NCI-H446 treated with DMSO at 0.1 percent for 48 hours (cell line): ENCODE measurements at regions not wholly inside any gene's neighbourhood (a gene's known extent, or its start where the extent isn't known, plus 50 kb on each side); places are given as distances from the start of the nearest gene placed in this dataset.
"Not testable (repeated sequence)": the region's sequence is repeated elsewhere in the genome, so short reads cannot be mapped to it uniquely, and the experiment has no call there.

Experiments
- DNase-seq: peaks from one replicate; lab custom pipeline; 2025; lab: John Stamatoyannopoulos, UW

- no peak for DNase-seq
These were observed 259.9 kb downstream of the CTH start for GRCh38 chr1:70671006-70671405.

DNA sequence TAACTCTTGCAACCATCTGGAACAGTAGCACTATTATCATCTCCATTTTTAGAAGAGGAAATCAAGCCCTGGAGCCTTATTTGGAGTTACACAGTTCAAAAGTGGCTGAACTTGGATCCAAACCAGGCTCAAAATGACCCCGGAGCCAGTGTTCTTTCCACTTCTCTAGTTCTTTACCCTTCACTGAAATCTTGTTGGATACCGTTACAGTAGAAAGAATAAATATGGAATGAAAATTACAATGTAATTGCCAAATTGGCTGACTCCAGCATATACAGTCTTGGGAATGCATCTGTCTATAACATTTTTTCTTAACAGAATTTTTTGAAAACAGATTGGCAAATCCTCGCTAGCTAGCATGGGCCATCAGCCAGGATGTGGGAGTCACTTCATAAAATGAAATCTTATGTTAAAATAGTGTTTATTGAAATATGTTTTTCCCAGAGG, 261.4 kb downstream of the CTH start:
- peak; percentile 85 for DNase-seq

GRCh38 chr1:70674941-70675685, 264.0 kb downstream of the CTH start:
- DNase-seq = no peak

- DNase-seq = no peak
These were observed 264.7 kb downstream of the CTH start for GRCh38 chr1:70675737-70676156.

- peak; percentile 46 for DNase-seq
These were observed 274.5 kb downstream of the CTH start for GRCh38 chr1:70685300-70686286.

- DNase-seq = no peak
These were observed 277.5 kb downstream of the CTH start for GRCh38 chr1:70688580-70688979.

GRCh38 chr1:70706381-70707037, 295.4 kb downstream of the CTH start:
- DNase-seq = no peak

- no peak for DNase-seq
These were observed 296.1 kb downstream of the CTH start for GRCh38 chr1:70707214-70707613.

DNA sequence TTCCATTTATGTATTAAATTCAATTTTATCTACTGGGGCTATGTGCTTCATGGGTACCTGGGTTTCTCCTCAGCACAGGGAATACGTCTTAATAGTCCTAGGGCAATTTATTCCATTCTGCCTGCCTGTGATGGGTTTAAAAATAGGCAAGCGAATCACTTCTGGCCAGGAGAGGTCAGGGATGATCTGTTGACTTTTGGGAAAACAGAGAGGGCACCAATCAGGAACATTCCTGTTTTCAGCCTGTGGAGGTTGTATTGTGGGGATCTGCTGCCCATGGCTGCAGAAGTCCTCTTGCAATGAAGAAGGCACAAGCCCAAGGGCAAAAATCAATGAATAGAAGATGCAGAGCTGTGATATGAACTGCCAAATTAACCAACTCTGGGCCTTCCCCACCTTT, 303.1 kb downstream of the CTH start:
- DNase-seq = no peak

DNA sequence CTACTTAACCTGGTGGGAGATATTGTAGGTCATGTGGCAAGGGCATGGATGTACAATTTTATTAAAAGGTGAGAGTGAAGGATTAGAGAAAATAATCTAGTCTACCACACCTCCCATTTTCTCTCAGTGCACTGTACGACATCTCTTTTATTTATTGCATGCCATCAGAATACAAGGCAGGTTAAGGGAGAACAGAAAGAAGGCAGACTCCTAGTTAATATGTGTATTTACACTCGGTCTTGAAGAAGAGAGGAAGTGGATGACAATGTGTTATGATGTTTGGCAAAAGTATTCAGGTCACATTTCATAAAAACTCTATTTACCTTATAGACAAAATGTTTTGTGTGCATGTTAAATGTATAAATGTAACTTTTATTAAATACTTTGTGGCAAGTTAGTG, 306.1 kb downstream of the CTH start:
- DNase-seq = no peak

- DNase-seq = no peak
These were observed 306.6 kb downstream of the CTH start for GRCh38 chr1:70717656-70718055.

DNA sequence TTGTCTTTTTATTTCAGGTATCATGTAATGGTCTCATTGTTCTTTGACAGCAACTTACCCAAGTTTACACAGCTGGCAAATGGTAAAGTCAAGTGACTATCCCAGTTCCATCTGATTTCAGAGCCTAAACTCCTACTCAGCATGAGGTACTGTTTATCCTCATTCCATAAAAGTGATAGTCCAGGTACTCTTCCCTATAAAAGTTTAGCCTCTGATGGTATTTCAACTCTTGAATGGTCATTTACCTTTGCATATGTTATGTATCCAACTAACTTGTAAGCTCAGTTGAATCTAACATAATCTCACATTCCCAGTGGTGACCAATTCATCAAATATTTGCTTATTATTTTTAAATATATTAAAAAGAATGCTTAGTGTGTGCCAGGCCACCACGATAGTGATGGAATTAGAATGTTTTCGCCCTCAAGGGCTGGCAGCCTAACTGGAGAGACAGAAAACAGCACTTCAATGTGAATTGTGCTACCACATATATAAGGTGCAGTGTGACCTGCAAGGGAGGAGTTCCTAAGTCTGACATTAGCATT, 307.1 kb downstream of the CTH start:
- no peak for DNase-seq

- no peak for DNase-seq
These were observed 308.1 kb downstream of the CTH start for GRCh38 chr1:70719154-70719553.

DNA sequence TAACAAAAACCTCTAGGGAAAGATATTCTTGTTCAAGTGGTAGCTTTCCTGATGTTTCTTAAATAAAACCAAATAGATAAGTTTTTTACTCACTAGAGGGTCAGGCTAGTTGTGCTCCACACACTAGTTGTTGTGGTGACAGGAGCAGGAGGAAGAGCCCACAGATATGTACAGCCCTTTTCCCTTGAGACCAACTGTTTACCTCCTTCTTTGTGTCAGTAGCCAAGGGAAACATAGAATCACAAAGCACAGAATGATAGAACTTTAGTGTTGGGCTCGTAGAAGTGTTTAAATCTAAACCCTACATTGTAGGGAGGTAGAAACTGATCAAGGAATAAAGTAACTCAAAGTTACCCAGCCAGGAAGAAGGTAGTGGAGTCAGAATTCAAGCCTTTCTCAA, 309.0 kb downstream of the CTH start:
- DNase-seq = no peak

GRCh38 chr1:70720521-70720920, 309.5 kb downstream of the CTH start:
- no peak for DNase-seq

- no peak for DNase-seq
These were observed 316.9 kb downstream of the CTH start for GRCh38 chr1:70727886-70728489.

DNA sequence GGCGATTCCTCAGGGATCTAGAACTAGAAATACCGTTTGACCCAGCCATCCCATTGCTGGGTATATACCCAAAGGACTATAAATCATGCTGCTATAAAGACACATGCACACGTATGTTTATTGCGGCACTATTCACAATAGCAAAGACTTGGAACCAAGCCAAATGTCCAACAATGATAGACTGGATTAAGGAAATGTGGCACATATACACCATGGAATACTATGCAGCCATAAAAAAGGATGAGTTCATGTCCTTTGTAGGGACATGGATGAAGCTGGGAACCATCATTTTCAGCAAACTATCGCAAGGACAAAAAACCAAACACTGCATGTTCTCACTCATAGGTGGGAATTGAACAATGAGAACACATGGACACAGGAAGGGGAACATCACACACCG, 311.1 kb downstream of the PTGER3 start:
- not testable (repeated sequence) for DNase-seq

DNA sequence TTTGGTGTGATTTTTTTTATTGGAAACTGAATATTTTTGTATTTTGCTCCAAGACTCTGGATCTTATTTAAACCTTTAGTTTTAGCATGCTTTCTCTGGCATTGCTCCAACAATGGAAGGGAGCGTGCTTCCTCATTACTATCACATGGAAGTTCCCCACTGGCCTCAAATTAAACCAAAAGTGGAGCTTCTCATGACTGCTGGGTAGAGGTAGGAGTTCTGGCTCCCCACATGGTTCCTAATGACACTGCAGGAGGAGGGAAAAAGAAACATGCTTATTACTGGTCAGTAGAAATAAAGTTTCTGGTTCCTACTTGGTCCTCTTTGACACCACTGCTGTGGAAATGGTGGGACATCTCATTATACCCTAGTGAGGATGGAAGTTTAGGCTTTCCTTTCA, 310.5 kb downstream of the PTGER3 start:
- no peak for DNase-seq

DNA sequence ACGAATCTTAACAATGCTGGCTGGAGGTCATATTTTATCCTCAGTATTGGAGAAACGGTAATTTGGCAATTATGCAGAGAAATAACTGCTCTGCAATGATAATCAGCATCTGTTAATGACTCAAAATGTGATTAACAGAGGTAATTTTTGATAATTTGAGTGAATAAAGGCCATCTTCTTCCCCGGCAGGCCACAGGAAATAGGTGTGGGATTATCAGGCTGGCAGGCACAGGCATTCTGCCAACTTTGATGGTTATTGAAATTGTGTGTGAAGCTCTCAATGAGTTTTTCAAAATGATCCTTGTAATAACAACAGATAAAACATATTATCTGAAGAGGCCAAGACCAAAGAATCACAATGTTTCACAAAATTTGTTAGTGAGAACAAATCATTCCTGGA, 309.0 kb downstream of the PTGER3 start:
- DNase-seq = no peak

DNA sequence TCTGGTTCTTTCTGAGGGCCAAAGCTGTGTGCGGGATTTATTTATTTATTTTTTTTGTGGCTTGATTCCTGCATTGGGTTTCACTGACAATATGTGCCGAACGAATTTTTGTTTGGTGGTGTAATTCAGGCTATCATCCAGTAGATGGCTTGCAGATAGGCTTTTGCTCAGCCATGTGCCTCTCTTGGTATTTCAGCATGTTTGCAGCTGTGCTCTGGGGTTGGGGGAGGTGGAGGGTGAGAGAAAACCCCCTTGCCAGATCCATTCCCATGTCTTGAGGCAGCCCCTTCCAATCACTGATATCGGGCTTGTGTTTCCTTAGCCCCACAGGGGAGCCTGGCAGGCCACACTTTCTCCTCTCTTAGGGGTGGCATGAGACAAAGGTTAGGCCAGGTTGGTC, 302.4 kb downstream of the PTGER3 start:
- DNase-seq = no peak

GRCh38 chr1:70746062-70746461, 301.6 kb downstream of the PTGER3 start:
- not testable (repeated sequence) for DNase-seq

- DNase-seq = not testable (repeated sequence)
These were observed 300.5 kb downstream of the PTGER3 start for GRCh38 chr1:70747123-70747522.
